ENCODE measurements at regions not wholly inside any gene's neighbourhood (a gene's known extent, or its start where the extent isn't known, plus 50 kb on each side); places are given as distances from the start of the nearest gene placed in this dataset.
A peak's percentile ranks its signal among the peaks of the same experiment; 100 is the strongest.

- Mint-ChIP-seq H3K27me3 (ENCODE audit: unreplicated experiment) (peaks cover 3% of the 10 kb centered on the region), H3K4me3 (ENCODE audit: unreplicated experiment) (no peak overlapping the region), H3K9me3 (ENCODE audit: unreplicated experiment) (no peaks in the 10 kb centered on the region), H3K27ac (ENCODE audit: unreplicated experiment) (no peak overlapping the region), H3K36me3 (ENCODE audit: low read depth, unreplicated experiment) (no peaks in the 10 kb centered on the region), H3K4me1 (ENCODE audit: unreplicated experiment) (no peaks in the 10 kb centered on the region)
- peak; percentile 82 for TF ChIP-seq CTCF (IDR thresholded peaks at IDR 0.05; ENCODE audit: unreplicated experiment)
- DNase-seq (ENCODE audit: low spot score), result peak; percentile 41
Measured at GRCh38 chr2:238573065-238573778, 146.5 kb downstream of the ASB1 start.

DNA sequence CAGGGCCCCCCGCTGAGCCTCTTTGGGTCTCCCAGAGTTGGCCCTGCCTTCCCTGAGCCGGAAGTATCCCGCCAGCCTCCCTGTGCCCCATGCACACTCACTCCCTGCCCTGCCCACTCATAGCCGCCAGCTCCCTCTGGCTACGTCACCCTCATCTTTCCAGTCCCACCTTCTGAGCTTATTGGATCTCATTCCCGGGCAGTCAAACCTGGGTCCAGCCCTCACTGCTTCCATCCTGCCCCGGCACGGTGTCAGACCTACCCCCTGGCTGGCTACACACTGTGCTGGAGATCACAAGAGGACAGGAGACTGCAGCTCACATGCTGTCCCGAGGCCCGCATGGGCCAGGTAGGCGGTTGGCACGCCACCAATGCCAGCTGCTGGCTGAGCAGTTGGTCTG is 147.2 kb downstream of the ASB1 start:
- no peak overlapping the region for H3K27ac Mint-ChIP-seq (ENCODE audit: unreplicated experiment)
- H3K9me3 Mint-ChIP-seq (ENCODE audit: unreplicated experiment), result no peaks in the 10 kb centered on the region
- H3K4me3 Mint-ChIP-seq (ENCODE audit: unreplicated experiment), result no peak overlapping the region
- H3K4me1 Mint-ChIP-seq (ENCODE audit: unreplicated experiment), result no peaks in the 10 kb centered on the region
- no peak for DNase-seq (ENCODE audit: low spot score)
- TF ChIP-seq CTCF (IDR thresholded peaks at IDR 0.05; ENCODE audit: unreplicated experiment), result no peak
- no peaks in the 10 kb centered on the region for H3K36me3 Mint-ChIP-seq (ENCODE audit: low read depth, unreplicated experiment)
- H3K27me3 Mint-ChIP-seq (ENCODE audit: unreplicated experiment), result peaks cover 3% of the 10 kb centered on the region

DNA sequence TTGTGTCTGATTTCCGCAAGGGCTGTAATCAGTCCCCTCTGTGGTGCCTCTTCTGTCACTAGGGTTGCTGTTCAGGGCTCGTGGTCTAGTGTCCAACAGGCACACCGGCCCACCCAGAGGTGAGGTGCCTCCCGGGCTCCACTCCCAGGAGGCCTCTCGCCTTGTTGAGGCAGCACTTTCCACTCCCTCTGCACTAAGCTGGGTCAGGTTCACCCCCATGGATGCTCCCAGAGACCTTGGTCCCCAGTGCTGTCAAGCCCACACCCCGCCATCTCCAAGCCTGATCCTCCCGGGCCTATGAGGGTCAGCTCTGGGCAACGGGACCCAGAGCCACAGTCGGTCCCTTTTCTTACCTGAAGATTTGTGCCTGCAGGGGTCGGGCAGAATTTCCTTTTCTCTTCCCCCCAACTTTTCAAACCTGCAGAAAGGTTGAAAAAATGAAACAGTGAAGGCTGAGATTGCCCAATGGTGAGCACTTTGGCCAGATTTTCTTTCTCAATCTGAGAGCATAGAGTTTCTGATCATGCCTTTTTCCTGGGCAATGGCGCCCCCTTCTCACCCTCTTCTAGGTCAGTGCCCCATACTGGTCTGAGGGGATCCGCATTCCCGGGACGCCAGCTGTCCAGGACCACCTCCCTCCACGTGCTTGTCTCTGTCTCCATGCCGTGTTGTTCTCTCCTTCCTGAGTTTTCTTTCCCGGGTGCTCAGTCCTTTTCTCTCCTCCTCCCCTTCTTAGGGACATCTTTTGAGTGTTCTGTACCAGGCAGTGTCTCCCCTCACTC is 148.0 kb downstream of the ASB1 start:
- H3K27me3 Mint-ChIP-seq (ENCODE audit: unreplicated experiment), result peaks cover 3% of the 10 kb centered on the region
- TF ChIP-seq CTCF (IDR thresholded peaks at IDR 0.05; ENCODE audit: unreplicated experiment), result no peak
- no peaks in the 10 kb centered on the region for H3K4me1 Mint-ChIP-seq (ENCODE audit: unreplicated experiment)
- DNase-seq (ENCODE audit: low spot score), result no peak
- H3K36me3 Mint-ChIP-seq (ENCODE audit: low read depth, unreplicated experiment), result no peaks in the 10 kb centered on the region
- no peak overlapping the region for H3K27ac Mint-ChIP-seq (ENCODE audit: unreplicated experiment)
- no peak overlapping the region for H3K4me3 Mint-ChIP-seq (ENCODE audit: unreplicated experiment)
- H3K9me3 Mint-ChIP-seq (ENCODE audit: unreplicated experiment), result no peaks in the 10 kb centered on the region

DNA sequence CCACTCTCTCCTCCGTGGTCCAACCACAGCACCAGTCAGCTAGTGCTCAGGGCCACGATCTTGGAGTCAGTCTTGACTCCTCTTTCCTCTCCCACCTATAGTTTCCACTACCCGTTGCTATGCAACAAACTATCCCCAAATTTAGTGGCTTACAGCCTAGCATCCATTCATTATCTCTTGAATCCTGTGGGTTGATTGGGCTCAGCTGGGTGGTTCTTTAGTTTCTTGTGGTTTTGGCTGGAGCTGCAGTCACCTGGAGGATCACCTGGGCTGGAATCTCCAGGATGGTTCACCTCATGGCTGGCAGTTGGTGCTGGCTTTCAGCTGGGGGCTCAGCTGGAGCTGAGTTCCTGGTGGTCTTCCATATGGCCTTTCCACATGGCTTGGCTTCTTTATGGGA is 149.9 kb downstream of the ASB1 start:
- Mint-ChIP-seq H3K9me3 (ENCODE audit: unreplicated experiment) (no peaks in the 10 kb centered on the region), H3K27me3 (ENCODE audit: unreplicated experiment) (peaks cover 5% of the 10 kb centered on the region), H3K36me3 (ENCODE audit: low read depth, unreplicated experiment) (no peaks in the 10 kb centered on the region), H3K4me3 (ENCODE audit: unreplicated experiment) (no peak overlapping the region), H3K4me1 (ENCODE audit: unreplicated experiment) (no peaks in the 10 kb centered on the region), H3K27ac (ENCODE audit: unreplicated experiment) (no peak overlapping the region)
- no peak for DNase-seq (ENCODE audit: low spot score)
- no peak for TF ChIP-seq CTCF (IDR thresholded peaks at IDR 0.05; ENCODE audit: unreplicated experiment)

DNA sequence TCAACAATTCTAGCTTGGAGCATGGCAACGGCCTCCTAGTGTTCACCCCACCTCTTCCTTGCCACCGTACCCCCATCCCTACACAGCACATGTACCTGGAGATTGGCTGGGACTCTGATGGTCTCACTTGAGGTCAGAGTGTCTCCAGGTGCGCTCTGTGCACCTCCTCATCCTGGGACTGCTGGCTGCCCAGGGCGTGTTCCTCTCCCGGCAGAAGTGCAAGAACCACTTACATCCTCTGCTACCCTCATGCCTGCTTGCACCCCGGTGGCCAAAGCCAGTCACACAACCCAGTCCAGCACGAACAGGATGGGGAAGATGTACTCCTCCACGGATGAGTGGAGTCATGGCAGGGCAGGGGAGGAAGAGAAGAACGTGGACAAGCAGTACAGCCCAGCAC is 151.5 kb downstream of the ASB1 start:
- Mint-ChIP-seq H3K36me3 (ENCODE audit: low read depth, unreplicated experiment) (no peaks in the 10 kb centered on the region), H3K4me3 (ENCODE audit: unreplicated experiment) (no peak overlapping the region), H3K4me1 (ENCODE audit: unreplicated experiment) (no peaks in the 10 kb centered on the region), H3K27me3 (ENCODE audit: unreplicated experiment) (peaks cover 5% of the 10 kb centered on the region), H3K27ac (ENCODE audit: unreplicated experiment) (no peak overlapping the region), H3K9me3 (ENCODE audit: unreplicated experiment) (no peaks in the 10 kb centered on the region)
- no peak for DNase-seq (ENCODE audit: low spot score)
- TF ChIP-seq CTCF (IDR thresholded peaks at IDR 0.05; ENCODE audit: unreplicated experiment), result no peak

All from endothelial cell (in vitro differentiated cells).